AG09319 (cell line): ENCODE measurements at regions not wholly inside any gene's neighbourhood (a gene's known extent, or its start where the extent isn't known, plus 50 kb on each side); places are given as distances from the start of the nearest gene placed in this dataset.

Source experiments
- DNase-seq: peaks from one replicate; pipeline ENCODE4 v3.0.0-alpha.2; 2010; ENCODE audit warnings: low read depth; ENCODE audit errors: extremely low read depth
- TF ChIP-seq, protein P1 (sequence below): IDR thresholded peaks from 2 replicates; pipeline ENCODE4 v1.5.1; 2011; ENCODE audit warnings: low read depth, mild to moderate bottlenecking, inconsistent platforms, low read length, moderate library complexity

DNA sequence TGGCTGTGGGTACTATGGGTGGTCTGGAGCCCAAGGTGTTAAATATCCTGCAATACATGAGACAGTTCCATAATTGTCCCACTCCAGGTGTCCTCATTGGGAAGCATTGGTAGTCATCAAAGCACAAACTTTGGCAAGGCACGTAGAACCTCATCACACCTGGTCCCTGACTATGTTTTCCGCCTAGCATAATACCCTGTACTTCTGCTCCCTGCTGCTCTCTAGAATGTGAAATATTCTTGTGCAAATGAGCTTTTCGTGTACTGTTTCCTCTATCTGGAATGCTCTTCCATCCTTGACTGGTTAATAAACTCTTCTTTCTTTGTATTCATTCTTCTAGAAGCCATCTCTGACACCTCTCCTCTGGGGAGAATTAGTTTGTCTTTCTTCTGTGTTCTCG is 103.2 kb downstream of the EBLN2 start:
- no peak for DNase-seq

DNA sequence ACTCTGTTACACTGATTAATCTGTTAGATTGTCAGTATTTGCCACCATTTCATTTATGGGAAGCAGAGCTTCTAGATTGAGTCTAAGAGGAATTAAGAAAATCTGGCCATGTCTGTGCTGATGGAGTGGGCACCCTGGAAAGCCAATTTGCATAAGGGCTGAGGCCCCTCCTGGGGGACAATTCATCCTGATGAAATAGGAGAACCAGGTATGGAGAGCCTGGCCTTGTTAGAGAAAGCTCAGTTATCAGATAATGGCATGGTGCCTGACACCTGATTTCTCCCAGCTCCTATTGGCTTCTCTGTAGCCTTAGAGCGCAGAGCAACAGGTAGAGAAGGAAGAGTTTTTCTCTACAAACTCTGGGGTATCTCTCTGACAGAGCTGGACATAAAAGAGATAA is 114.2 kb downstream of the EBLN2 start:
- TF ChIP-seq, protein P1, sequence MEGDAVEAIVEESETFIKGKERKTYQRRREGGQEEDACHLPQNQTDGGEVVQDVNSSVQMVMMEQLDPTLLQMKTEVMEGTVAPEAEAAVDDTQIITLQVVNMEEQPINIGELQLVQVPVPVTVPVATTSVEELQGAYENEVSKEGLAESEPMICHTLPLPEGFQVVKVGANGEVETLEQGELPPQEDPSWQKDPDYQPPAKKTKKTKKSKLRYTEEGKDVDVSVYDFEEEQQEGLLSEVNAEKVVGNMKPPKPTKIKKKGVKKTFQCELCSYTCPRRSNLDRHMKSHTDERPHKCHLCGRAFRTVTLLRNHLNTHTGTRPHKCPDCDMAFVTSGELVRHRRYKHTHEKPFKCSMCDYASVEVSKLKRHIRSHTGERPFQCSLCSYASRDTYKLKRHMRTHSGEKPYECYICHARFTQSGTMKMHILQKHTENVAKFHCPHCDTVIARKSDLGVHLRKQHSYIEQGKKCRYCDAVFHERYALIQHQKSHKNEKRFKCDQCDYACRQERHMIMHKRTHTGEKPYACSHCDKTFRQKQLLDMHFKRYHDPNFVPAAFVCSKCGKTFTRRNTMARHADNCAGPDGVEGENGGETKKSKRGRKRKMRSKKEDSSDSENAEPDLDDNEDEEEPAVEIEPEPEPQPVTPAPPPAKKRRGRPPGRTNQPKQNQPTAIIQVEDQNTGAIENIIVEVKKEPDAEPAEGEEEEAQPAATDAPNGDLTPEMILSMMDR, result no peak
- no peak for DNase-seq

More for the DNA sequence above, 103.2 kb downstream of the EBLN2 start:
- TF ChIP-seq, protein P1, result no peak

DNA sequence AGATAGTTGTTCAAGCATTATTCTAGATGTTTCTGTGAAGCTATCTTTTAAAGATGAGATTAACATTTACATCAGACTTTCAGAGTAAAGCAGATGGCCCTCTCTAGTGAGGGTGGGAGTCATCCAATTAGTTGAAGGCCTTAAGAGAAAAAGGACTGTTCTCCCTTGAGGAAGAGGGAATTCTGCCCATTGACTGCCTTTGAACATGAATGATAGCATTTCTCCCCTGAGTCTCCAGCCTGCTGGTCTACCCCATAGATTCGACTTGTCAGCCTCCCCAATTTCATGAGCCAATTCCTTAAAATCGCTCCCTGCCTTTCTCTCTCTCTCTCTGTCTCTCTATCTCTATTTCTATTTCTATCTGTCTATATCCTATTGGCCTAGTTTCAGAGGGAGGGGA is 115.5 kb downstream of the EBLN2 start:
- DNase-seq, result no peak
- TF ChIP-seq, protein P1, result no peak

DNA sequence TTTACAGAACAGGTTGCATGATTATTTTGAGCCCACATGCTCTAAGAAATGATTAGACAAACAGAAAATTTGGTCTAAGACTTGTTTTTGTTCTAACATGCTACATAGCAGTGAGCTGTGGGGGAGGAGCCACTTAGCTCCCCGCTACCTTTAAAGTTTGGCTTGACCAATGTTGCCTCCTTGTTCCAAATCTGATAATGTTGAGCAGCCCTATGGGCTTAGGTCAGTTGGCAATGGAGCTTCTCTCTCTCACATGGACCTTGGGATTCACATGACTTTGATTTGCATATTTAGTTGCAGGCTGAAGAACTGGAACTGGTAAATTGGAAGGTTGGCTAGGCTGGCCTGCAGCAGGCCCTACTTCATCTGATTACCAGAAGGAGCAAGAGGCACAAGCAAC is 116.4 kb downstream of the EBLN2 start:
- DNase-seq, result no peak
- TF ChIP-seq, protein P1, result no peak

DNA sequence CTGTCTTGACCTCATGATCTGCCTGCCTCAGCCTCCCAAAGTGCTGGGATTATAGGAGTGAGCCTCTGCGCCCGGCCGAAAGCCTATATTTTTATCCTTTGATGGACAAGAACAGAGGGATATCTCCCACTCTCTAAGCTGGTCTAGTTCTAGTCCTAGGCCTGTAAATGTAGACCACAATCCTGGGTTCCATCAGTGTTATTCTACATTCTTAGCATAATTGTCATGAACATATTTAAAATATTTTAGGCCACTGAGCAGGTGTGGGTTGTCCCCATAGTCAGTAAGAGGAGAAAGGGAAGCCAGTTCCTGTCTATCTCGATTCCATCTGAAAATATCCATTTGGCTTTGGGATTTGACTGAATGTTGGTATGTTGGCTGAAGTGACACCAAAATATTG is 118.1 kb downstream of the EBLN2 start:
- TF ChIP-seq, protein P1, result no peak
- no peak for DNase-seq

DNA sequence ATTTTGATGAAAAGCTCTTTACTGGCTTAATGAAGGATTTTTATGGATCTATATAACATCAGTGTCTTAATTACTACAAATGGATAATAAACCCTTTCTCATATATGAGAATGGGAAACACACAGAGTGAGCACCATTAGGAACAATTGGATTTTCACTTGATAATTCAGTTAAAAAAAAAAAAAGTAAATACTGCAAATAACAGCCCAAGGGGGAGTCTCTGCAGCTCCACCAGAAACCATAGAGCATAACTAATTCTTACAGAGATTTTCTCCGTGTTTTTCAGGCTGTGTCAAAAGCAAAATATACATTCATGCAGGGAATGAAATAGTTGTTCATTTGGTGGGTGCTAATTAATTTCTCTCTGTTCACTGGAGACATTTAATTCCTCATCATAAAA is 125.3 kb downstream of the EBLN2 start:
- DNase-seq, result no peak
- TF ChIP-seq, protein P1, result no peak

DNA sequence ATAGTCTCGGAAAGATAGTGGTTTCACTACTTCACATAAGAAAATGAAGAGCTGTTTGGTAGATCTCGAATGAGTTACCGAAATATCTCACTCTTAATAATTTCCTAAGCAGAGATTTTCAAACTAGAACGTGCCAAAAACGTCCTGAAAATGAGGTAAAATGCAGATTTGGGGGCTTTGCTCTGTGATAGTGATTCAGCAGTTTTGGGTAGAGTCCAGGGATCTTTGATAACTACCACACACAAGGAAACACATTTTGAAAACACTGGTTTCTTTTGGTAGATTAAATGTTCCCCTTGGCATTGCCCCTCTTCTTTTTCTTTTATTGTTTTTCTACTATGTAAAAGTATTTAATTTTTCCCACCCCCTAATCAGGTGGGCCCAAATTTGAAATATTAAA is 125.9 kb downstream of the EBLN2 start:
- TF ChIP-seq, protein P1, result no peak
- DNase-seq, result no peak

DNA sequence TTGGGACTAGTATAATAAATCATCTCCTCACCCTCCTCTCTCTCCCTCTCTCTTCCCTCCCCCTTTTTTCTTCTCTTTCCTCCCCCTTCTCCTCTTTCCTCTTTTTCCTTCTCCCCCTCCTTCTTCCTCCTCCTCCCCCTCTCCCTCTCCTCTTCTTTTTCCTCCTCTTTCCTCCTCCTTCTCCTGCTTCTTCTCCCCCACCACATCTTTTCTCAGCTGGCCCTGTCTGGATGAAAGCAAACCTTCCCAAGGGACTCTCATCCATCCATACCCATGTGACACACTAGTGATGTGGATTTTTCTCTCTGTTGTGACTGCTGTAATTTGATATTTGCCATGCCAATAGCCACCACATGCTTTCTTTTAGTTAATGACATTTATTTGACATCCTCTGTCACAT is 127.2 kb downstream of the EBLN2 start:
- no peak for DNase-seq
- TF ChIP-seq, protein P1, result no peak
